ENCODE measurements at regions not wholly inside any gene's neighbourhood (a gene's known extent, or its start where the extent isn't known, plus 50 kb on each side); places are given as distances from the start of the nearest gene placed in this dataset.

- TF ChIP-seq, protein P1, sequence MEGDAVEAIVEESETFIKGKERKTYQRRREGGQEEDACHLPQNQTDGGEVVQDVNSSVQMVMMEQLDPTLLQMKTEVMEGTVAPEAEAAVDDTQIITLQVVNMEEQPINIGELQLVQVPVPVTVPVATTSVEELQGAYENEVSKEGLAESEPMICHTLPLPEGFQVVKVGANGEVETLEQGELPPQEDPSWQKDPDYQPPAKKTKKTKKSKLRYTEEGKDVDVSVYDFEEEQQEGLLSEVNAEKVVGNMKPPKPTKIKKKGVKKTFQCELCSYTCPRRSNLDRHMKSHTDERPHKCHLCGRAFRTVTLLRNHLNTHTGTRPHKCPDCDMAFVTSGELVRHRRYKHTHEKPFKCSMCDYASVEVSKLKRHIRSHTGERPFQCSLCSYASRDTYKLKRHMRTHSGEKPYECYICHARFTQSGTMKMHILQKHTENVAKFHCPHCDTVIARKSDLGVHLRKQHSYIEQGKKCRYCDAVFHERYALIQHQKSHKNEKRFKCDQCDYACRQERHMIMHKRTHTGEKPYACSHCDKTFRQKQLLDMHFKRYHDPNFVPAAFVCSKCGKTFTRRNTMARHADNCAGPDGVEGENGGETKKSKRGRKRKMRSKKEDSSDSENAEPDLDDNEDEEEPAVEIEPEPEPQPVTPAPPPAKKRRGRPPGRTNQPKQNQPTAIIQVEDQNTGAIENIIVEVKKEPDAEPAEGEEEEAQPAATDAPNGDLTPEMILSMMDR (IDR thresholded peaks at IDR 0.05): no peak
- TF ChIP-seq POLR2A (IDR thresholded peaks at IDR 0.05) (no peak), EP300 (IDR thresholded peaks at IDR 0.05) (no peak)
These were observed 1212.3 kb downstream of the BRD1 start for GRCh38 chr22:48615171-48616008.
